MM.1S (cell line): ENCODE measurements at regions not wholly inside any gene's neighbourhood (a gene's known extent, or its start where the extent isn't known, plus 50 kb on each side); places are given as distances from the start of the nearest gene placed in this dataset.

ENCODE experiments used
- DNase-seq: peaks from one replicate; pipeline ENCODE4 v3.0.0-alpha.2; 2015
- H2AFZ ChIP-seq: fragments of 300-600 bp; sonication (generic); 2 replicates; pipeline ENCODE4 v1.6.0; 2016; ENCODE audit warnings: antibody characterized with exemption, low read length
- H3F3A ChIP-seq: fragments of 300-600 bp; sonication (generic); 2 replicates; pipeline ENCODE4 v1.6.1; 2016; ENCODE audit warnings: mild to moderate bottlenecking, antibody characterized with exemption, low read length, moderate library complexity, mixed read lengths; ENCODE audit not compliant: insufficient read depth
- H3K27ac ChIP-seq: fragments of 300-600 bp; sonication (generic); 2 replicates; pipeline ENCODE4 v1.5.1; 2016; ENCODE audit warnings: mild to moderate bottlenecking, low read length
- H3K27me3 ChIP-seq: fragments of 300-600 bp; sonication (generic); replicated peaks from 2 replicates; pipeline ENCODE4 v1.6.0; 2016; ENCODE audit warnings: low read length; ENCODE audit not compliant: insufficient read depth
- H3K36me3 ChIP-seq: fragments of 300-600 bp; sonication (generic); replicated peaks from 2 replicates; pipeline ENCODE4 v1.6.1; 2016; ENCODE audit warnings: mild to moderate bottlenecking, low read length, mixed read lengths; ENCODE audit not compliant: insufficient read depth
- H3K4me1 ChIP-seq: fragments of 300-600 bp; sonication (generic); 2 replicates; pipeline ENCODE4 v1.6.1; 2016; ENCODE audit warnings: low read length, mixed read lengths
- H3K4me2 ChIP-seq: fragments of 300-600 bp; sonication (generic); 2 replicates; pipeline ENCODE4 v1.6.0; 2016; ENCODE audit warnings: low read depth, low read length
- H3K4me3 ChIP-seq: fragments of 300-600 bp; sonication (generic); 2 replicates; pipeline ENCODE4 v1.5.1; 2016; ENCODE audit warnings: low read length, mixed read lengths
- H3K79me2 ChIP-seq: fragments of 300-600 bp; sonication (generic); 2 replicates; pipeline ENCODE4 v1.6.1; 2016; ENCODE audit warnings: mixed run types, low read length, mixed read lengths
- H3K9ac ChIP-seq: fragments of 300-600 bp; sonication (generic); 2 replicates; pipeline ENCODE4 v1.6.1; 2016; ENCODE audit warnings: low read length, mixed read lengths
- H3K9me2 ChIP-seq: fragments of 300-600 bp; sonication (generic); replicated peaks from 2 replicates; pipeline ENCODE4 v1.6.1; 2016; ENCODE audit warnings: mild to moderate bottlenecking, low read length, mixed read lengths; ENCODE audit not compliant: insufficient read depth
- H3K9me3 ChIP-seq: fragments of 300-600 bp; sonication (generic); replicated peaks from 2 replicates; pipeline ENCODE4 v1.6.1; 2016; ENCODE audit warnings: mild to moderate bottlenecking, low read length, mixed read lengths; ENCODE audit not compliant: insufficient read depth
- H4K20me1 ChIP-seq: fragments of 300-600 bp; sonication (generic); 2 replicates; pipeline ENCODE4 v1.6.1; 2016; ENCODE audit warnings: mild to moderate bottlenecking, low read length, moderate library complexity, mixed read lengths; ENCODE audit not compliant: insufficient read depth
- CTCF ChIP-seq: fragments of 300-600 bp; sonication (generic); IDR thresholded peaks from 2 replicates; pipeline ENCODE4 v1.5.1; 2016; ENCODE audit warnings: antibody characterized with exemption, low read length, mixed read lengths
- EZH2 ChIP-seq: fragments of 300-600 bp; sonication (generic); optimal IDR thresholded peaks from 2 replicates; pipeline ENCODE3; 2017; ENCODE audit warnings: low read depth, mild to moderate bottlenecking, antibody characterized with exemption, low read length, mixed read lengths
- EZH2phosphoT487 ChIP-seq: fragments of 300-600 bp; sonication (generic); IDR thresholded peaks from 2 replicates; pipeline ENCODE4 v1.6.1; 2018; ENCODE audit warnings: antibody characterized with exemption, low read length

DNA sequence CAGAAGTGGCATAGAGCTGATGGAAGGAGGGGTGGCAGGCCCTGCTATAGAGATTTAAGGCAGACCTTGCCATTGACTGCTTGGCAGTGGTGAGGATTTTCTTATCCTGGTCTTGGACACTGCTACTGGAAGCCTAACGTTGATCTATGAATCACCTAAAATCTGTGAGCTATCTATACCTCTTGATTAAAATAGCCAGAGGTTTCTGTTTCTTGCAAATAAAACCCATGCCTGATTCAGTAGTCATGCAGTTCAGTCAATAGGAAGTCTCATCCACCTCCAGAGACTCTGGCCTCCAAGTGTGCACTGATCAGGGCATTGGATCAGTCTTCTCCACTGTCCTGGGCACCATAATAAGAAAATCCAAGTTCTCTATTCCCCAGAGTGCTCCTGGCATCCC, 286.5 kb downstream of the PTEN start:
- H3K4me2 ChIP-seq = no peak overlapping the region
- peaks cover 9% of the 10 kb centered on the region for H3K4me1 ChIP-seq

GRCh38 chr10:88150339-88150738, 286.9 kb downstream of the PTEN start:
- no peaks in the 10 kb centered on the region for H3K36me3 ChIP-seq
- H3K4me3 ChIP-seq = no peak overlapping the region
- H3K9ac ChIP-seq = no peak overlapping the region
- H3K4me2 ChIP-seq = no peak overlapping the region
- H4K20me1 ChIP-seq = no peaks in the 10 kb centered on the region
- no peaks in the 10 kb centered on the region for H3K27me3 ChIP-seq
- H3K79me2 ChIP-seq = no peaks in the 10 kb centered on the region
- peaks cover 9% of the 10 kb centered on the region for H3K4me1 ChIP-seq
- H2AFZ ChIP-seq = no peak overlapping the region
- TF ChIP-seq EZH2 = no peak
- no peaks in the 10 kb centered on the region for H3K9me2 ChIP-seq
- H3K27ac ChIP-seq = no peak overlapping the region
- H3K9me3 ChIP-seq = no peaks in the 10 kb centered on the region
- no peak for DNase-seq
- no peaks in the 10 kb centered on the region for H3F3A ChIP-seq

More for the DNA sequence above, 286.5 kb downstream of the PTEN start:
- no peak overlapping the region for H3K27ac ChIP-seq
- no peaks in the 10 kb centered on the region for H3K9me3 ChIP-seq
- H3K4me3 ChIP-seq = no peak overlapping the region
- H3K9me2 ChIP-seq = no peaks in the 10 kb centered on the region
- no peak for TF ChIP-seq CTCF
- TF ChIP-seq EZH2phosphoT487 = no peak
- no peak for TF ChIP-seq EZH2
- no peaks in the 10 kb centered on the region for H3K79me2 ChIP-seq
- H3K9ac ChIP-seq = no peak overlapping the region
- no peaks in the 10 kb centered on the region for H3K27me3 ChIP-seq
- H2AFZ ChIP-seq = no peak overlapping the region
- H3K36me3 ChIP-seq = no peaks in the 10 kb centered on the region
- DNase-seq = no peak
- no peaks in the 10 kb centered on the region for H3F3A ChIP-seq
- no peaks in the 10 kb centered on the region for H4K20me1 ChIP-seq

GRCh38 chr10:88152728-88153133, 289.3 kb downstream of the PTEN start:
- no peak overlapping the region for H3K27ac ChIP-seq
- no peaks in the 10 kb centered on the region for H3K9me3 ChIP-seq
- no peaks in the 10 kb centered on the region for H3K36me3 ChIP-seq
- H3K9ac ChIP-seq = no peak overlapping the region
- no peaks in the 10 kb centered on the region for H3K79me2 ChIP-seq
- no peaks in the 10 kb centered on the region for H3K9me2 ChIP-seq
- DNase-seq = peak; percentile 55
- no peaks in the 10 kb centered on the region for H4K20me1 ChIP-seq
- TF ChIP-seq EZH2 (no peak), EZH2phosphoT487 (no peak), CTCF (no peak)
- no peak overlapping the region for H2AFZ ChIP-seq
- peaks cover 9% of the 10 kb centered on the region for H3K4me1 ChIP-seq
- H3K4me3 ChIP-seq = no peak overlapping the region
- 0 out of 2 replicates have a peak overlapping the region, but pooled peaks have one; percentile 14 for H3K4me2 ChIP-seq
- H3F3A ChIP-seq = no peaks in the 10 kb centered on the region
- H3K27me3 ChIP-seq = no peaks in the 10 kb centered on the region

DNA sequence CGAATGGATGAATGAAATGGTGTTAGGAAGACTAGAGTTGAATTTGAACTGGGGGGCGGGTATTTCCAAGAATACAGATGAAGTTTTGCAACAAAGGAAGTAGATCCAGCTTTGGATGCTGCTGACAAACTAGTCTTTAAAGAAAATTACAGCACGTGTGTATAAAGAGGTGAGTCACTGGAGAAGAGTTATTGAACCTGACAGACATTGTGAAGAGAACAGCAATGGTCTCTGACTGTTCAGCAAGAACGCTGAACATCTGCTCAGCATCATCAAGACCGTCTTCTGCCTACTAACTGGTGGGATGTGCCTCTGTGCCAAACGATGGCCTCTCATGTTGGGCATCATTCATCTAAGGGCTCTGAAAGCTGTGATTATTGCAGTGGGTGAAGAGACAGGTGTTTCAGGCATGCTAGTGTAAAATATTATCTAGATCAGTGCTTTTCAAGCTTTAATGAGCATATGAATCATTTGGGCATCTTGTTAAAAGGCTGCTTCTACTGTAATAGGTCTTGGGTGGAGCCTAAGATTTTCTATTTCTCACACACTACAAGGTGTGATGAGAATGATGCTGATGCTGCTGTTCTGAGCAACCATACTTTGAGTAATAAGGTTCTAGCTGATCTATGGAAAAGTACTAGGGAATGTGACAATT, 291.3 kb downstream of the PTEN start:
- DNase-seq = no peak
- no peaks in the 10 kb centered on the region for H3K36me3 ChIP-seq
- H3K27ac ChIP-seq = no peak overlapping the region
- no peaks in the 10 kb centered on the region for H4K20me1 ChIP-seq
- no peaks in the 10 kb centered on the region for H3K9me2 ChIP-seq
- no peak overlapping the region for H2AFZ ChIP-seq
- H3K9me3 ChIP-seq = no peaks in the 10 kb centered on the region
- H3K4me3 ChIP-seq = no peak overlapping the region
- no peak for TF ChIP-seq EZH2phosphoT487
- no peak for TF ChIP-seq CTCF
- TF ChIP-seq EZH2 = no peak
- no peak overlapping the region for H3K9ac ChIP-seq
- no peaks in the 10 kb centered on the region for H3K79me2 ChIP-seq
- H3K4me2 ChIP-seq = no peak overlapping the region
- no peaks in the 10 kb centered on the region for H3K27me3 ChIP-seq
- no peaks in the 10 kb centered on the region for H3F3A ChIP-seq
- peaks cover 9% of the 10 kb centered on the region for H3K4me1 ChIP-seq
